ENCODE measurements at regions not wholly inside any gene's neighbourhood (a gene's known extent, or its start where the extent isn't known, plus 50 kb on each side); places are given as distances from the start of the nearest gene placed in this dataset.
A peak's percentile ranks its signal among the peaks of the same experiment; 100 is the strongest.
"Not testable (repeated sequence)": the region's sequence is repeated elsewhere in the genome, so short reads cannot be mapped to it uniquely, and the experiment has no call there.

DNA sequence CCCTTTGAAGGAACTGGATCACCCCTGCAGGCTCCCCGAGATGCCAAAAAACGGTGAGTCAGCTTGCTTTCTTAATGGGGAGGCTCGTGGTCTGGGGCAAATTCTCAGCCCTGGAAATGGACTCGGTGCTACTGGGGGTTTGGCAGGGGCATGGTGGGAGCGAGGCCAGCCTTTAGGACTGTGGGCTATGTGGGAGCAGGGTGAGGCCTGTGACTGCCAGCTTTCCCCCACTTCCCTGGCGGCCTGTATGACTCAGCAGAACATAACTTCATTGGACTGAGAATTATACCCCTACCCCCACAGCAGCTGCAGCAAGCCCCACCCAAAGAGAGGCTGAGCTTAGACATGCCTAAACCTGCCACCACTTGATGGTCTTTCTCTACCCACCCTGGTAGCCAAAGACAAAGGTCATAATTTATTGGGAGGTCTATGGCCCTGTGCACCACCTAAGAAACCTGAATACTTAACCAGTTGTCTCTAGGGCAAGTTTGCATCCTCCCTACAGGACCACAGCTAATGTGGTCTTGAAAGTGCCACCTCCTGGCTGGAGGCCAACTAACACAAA lies 325.3 kb downstream of the TLE1 start:
- no peak for DNase-seq (ENCODE audit: low read depth, low spot score)

DNA sequence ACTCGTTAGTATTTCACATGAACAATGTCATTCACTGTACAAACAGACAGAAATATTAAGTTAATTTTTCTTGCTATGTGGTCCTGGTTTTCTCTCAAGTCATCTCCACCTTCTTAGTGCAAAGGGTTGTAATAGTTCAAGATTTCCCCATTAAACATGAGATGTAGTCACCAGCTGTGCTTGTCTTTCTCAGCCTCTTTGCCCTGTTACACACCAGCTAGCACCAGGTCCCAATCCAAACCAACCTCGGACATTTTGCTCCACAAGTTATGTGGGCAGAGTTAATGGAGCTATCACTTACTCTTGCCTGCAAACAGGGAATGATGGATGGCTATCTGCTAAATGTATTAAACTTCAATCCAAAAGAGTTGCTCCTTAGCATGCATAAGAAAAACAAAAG lies 328.1 kb downstream of the TLE1 start:
- no peak for DNase-seq (ENCODE audit: low read depth, low spot score)

DNA sequence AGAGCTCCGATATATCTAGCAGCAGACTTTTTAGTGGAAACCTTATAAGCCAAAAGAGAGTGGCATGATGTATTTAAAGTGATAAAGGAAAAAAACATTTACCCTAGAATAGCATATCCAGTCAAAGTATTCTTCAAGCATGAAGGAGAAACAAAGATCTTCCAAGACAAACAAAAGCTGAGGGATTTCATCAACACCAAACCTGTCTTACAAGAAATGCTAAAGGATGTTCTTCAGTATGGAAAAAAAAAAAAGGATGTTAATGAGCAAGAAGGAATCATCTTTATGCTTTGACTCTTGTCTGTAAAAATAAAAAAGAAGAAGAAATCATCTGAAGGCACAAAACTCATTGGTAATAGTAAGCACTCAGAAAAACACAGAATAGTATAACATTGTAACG lies 338.2 kb downstream of the TLE1 start:
- no peak for DNase-seq (ENCODE audit: low read depth, low spot score)

DNA sequence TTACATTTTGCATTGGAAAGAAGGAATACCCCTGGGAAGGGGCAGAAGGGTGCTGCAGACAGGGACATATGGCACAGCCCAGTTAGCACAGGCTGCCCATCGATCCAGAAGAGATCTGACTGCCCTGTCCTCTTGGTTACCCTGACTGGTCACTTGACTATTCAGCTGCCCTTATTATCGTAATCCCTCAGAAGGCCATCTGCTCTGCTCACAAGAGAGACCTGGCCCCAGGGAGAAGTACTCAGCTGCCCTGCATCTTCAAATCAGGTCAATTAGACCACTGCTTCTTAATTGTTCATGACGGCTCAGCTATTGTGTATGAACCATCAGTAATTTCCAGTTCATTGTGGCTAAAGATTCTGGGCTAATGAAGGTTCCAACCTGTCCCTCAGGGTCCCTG lies 345.0 kb downstream of the TLE1 start:
- no peak for DNase-seq (ENCODE audit: low read depth, low spot score)

DNA sequence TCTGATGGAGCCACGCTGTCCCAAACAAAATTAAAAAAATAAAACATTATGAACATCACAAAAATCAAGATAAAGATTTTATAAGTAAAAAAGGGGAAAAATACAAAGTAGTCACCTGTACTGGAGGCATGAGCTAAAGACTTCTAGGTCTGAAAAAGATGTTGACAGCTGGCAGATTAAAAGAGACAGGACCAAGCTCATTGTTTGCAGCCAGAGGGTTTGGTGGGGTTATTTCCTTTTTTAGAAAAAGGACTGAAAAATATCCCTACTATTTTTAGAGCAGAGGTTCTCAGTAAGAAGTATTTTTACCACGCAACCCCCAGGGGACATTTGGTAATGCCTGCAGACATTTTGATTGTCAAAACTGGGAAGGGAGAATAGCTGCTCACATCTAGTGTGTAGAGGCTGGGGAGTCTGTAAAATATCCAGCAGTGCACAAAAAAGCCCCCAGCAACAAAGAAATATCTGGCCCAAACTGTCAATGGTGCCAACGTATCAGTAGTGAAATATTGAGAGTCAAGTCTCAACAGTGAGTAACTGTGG lies 353.4 kb downstream of the TLE1 start:
- no peak for DNase-seq (ENCODE audit: low read depth, low spot score)

DNA sequence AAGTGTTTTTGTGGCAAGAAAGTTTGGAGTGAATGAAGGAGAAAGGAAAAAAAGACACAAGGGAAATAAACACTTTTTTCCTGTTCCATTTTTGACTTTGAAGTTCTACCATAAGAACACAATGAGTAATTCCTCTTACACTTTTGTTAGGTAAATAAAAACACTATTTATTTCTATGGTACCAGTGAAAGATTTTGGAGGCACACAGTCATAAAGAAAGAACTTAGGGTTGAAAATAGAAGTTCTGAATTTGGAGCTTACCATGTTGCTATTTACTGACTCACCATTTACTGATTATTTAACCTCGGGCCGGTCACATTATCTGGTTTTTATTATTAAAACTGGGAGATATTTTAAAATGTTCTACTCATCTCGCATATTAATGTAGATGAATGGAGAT lies 367.8 kb downstream of the TLE1 start:
- DNase-seq (ENCODE audit: low read depth, low spot score), result no peak

DNA sequence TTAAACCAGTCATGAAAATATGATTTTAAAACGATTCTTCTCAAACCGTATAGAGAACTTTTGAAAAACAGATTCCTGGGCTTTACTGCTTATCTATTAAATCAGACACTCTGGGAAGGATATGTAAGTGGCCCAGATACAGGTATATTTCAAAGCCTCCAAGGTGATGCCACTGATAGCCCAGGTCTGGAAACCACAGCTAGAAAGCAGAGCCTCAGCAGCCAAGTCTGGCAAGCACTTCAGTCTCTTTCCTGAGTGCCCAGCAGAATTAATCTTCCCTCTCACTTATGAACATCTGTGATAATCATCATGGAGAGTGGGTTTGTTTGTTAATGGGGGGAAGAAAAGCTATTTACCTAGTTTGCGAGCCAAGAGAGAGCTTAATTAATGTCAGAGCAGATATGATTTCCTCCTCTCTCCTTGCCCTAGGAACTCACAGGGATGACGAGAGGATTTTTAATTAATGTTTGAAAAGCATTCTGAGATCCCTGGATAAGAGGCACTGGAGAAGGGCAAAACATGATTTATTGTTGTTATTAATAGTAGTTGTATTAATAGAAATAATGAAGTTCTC lies 368.4 kb downstream of the TLE1 start:
- no peak for DNase-seq (ENCODE audit: low read depth, low spot score)

DNA sequence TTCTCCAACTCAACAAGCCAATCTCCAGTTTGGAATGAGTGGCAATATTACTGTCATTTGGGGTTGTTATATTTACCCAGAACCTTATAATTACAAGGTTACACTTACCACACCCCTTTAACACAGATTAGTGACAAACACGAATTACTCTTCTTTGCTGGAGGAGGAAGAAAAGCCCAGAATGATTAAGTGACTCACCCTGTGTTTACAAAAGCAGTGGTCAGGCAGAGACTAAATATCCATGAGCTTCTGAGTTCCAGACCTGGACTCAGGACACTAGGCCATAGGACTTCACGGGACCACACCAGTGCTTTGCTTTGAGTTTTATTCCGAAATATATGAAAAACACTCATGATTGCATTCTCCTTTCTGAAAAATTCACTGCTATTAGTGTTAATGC lies 370.8 kb downstream of the TLE1 start:
- DNase-seq (ENCODE audit: low read depth, low spot score), result no peak

DNA sequence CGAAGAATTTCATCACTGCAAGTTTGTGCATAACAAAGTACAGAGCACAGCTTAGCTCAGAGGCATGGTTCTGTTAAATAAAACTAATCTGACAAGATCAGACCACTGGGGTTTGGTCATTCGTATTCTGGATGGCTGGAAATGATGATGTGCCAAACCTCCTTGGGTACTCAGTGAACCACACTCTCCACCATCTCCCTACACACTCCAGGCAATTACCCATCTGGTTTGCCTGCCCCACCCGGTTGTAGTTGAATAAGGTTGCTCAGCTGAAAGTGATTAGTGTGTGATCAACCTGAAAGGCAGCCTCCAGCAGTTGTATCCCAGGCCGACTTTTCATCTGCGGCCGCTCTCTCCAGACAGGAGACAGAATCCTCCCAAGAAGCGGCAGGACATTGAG lies 371.4 kb downstream of the TLE1 start:
- no peak for DNase-seq (ENCODE audit: low read depth, low spot score)

DNA sequence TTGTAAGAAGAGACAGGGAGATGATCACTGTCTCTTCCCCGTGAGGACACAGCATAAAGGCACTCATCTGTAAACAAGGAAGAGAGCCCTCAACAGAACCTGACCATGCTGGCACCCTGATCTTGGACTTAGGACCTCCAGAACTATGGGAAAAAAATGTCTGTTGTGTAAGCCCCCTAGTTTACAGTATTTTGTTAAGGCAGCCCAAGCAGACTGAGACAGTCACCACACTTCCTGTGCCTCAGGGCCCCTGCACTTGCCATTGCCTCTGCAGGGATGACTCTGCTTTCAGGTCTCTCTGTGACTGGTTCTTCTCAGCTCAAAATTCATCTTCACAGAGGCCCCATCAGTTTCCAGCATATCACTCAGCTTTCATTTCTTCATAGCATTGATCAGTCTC lies 372.1 kb downstream of the TLE1 start:
- DNase-seq (ENCODE audit: low read depth, low spot score), result no peak

DNA sequence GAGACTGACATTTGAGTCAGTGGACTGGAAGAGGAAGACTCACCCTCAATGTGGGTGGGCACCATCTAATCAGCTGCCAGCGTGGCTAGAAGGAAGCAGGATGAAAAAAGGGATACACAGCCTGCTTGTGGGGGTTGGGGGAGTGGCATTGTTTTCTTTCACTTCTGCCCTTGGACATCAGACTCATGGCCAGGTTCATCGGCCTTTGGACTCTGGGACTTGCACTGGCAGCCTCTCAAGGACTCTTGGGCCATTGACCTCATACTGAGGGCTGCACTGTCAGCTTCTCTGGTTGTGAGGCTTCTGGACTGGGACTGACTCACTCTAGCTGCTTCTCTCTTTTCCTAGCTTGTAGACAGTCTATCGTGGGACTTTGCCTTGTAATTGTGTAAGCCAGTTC lies 374.9 kb downstream of the TLE1 start:
- DNase-seq (ENCODE audit: low read depth, low spot score), result no peak

DNA sequence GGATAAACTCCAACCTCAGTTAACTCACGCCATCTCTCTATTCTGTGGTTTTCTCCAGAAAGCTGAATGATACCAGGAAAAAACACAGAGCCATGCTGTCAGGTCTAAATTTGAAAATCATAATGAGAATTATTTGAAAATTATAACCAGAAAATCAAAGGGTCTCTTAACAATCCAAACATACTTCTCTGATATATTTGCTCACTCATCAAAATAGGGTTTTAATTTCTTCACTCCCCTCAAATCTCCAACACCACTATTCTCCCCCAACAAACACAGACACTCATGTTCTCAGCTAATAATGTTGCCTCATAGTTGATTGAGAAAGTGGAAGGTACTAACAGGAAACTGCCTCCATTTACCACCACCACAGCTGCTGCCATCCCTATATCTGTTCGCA lies 375.5 kb downstream of the TLE1 start:
- no peak for DNase-seq (ENCODE audit: low read depth, low spot score)

DNA sequence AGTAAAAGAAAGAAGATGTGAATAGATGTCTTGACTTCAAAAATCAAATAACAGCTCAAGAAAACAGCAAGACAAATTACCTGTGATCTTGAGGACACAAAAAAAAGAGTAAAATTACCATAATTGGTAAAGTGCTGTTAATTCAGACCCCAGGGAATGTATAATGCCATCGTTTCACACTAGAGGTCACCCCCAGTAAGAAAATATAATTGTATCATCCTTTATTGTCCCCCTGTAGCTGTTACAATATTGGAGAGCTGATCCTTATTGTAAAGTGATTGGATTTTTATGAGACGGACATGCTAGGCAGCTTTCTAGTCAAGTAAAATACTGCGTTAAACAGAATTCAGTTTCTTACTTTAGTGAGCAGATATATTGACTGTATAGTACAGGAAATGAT lies 377.0 kb downstream of the TLE1 start:
- no peak for DNase-seq (ENCODE audit: low read depth, low spot score)

DNA sequence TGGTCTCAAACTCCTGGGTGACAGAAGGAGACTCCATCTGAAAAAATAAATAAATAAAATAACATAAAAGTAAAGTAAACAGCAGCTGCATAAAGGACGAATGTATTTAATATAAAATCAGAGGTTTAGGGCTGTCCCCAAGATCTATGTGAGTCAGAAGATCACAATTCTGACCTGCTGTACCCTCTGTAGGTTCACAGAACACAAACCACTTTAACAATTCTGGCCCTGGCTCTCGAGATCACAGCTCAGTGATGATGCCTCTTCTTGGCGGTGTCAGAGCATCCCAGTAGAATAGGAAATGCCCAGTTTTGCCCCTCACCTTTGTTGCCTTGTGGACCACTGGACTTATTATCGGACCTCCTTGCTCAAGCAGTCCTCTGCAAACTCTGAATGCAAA lies 380.9 kb downstream of the TLE1 start:
- no peak for DNase-seq (ENCODE audit: low read depth, low spot score)

DNA sequence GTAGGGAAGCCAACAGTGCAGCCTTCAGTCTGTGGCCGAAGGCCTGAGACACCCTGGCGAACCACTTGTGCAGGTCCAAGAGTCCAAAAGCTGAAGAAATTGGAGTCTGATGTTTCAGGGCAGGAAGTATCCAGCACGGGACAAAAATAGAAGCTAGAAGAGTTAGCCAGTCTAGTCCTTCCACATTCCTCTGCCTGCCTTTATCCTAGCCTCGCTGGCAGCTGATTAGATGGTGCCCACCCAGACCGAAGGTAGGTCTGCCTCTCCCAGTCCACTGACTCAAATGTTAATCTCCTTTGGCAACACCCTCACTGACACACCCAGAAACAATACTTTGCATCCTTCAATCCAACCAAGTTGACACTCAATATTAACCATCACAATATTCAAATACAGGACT lies 381.6 kb downstream of the TLE1 start:
- DNase-seq (ENCODE audit: low read depth, low spot score), result not testable (repeated sequence)

DNA sequence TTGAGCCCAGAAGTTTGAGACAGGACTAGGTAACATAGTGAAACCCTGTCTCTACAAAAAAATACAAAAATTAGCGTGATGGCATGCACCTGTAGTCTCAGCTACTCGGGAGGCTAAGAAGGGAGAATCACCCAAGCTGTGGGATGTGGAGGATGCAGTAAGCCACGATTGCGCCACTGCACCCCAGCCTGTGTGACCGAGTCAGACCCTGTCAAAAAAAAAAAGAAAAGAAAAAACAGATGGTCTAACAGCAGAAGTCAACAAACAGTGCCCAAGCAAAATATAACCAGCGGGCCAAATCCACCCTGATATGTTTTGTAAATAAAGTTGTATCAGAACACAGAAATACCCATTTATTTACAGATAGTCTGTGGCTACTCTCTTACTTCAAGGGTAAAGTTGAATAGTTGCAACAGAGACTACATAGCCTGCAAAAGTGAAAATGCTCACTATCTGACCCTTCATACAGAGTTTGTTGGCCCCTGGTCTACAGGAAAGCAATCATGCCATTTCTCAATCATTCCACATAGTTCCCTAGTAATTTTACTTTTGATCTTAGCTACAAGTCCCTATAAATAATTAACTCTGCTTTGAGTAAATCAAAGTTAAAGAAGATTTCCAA lies 383.7 kb downstream of the TLE1 start:
- no peak for DNase-seq (ENCODE audit: low read depth, low spot score)

DNA sequence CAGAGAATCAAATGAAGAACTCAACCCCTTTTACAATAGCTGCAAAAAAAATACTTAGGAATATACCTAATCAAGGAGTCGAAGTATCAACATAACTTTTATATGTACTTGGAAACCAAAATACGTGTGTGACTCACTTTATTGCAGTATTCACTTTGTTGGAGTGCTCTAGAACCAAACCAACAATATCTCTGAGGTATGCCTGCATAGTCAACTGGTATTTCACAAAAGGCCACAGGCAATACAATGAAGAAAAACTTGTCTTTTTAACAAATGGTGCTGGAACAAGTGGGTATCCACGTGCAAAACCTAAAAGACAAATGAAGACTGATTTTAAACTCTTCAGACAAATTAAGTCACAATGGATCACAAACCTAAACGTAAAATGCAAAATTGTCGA lies 385.7 kb downstream of the TLE1 start:
- DNase-seq (ENCODE audit: low read depth, low spot score), result no peak

DNA sequence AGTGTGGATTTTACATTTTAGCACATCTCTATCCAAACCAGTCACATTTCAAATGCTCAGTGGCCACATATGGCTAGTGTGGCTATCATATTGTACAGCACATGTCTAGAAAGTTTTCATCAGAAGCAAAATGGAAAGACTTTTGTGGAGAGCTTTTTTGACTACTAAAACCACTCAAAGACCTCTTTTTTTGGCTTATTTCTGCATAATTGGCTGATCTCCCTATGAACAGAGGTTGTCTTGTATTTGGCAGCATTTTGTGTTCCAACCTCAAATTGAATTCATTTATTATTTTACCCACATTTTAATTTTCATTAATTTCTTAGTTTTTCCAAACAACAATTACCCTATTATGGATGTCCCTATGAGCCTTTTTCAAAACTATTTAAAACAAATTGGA lies 395.7 kb downstream of the TLE1 start:
- DNase-seq (ENCODE audit: low read depth, low spot score), result no peak

DNA sequence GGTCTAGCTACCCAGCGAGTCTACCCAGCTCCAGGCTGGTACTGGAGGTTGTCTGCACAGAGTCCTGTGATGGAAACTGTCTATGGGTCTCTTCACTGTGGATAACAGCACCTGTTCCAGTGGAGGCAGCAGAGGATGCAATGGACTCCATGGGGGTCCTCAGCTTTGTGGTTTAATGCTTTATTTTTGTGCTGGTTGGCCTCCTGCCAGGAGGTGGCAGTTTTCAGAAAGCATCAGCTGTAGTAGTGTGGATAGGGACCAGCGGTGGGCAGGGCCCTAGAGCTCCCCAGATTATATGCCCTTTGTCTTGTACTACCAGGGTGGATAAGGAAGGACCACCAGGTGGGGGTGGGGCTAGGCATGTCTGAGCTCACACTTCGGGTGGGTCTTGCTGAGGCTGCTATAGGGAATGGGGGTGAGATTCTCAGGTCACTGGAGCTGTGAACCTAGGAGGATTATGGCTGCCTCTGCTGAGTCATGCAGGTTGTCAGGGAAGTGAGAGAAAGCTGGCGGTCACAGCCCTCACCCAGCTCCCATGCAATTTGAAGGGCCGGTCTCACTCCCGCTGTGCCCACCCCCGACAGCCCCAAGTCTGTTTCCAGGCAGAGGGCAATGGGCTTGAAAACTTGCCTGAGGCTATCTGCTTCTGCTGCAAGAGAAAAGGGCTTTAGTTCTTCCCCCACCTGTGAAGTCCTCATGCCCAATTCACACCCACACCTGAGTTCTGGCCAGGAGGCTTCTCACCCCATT lies 397.1 kb downstream of the TLE1 start:
- no peak for DNase-seq (ENCODE audit: low read depth, low spot score)

DNA sequence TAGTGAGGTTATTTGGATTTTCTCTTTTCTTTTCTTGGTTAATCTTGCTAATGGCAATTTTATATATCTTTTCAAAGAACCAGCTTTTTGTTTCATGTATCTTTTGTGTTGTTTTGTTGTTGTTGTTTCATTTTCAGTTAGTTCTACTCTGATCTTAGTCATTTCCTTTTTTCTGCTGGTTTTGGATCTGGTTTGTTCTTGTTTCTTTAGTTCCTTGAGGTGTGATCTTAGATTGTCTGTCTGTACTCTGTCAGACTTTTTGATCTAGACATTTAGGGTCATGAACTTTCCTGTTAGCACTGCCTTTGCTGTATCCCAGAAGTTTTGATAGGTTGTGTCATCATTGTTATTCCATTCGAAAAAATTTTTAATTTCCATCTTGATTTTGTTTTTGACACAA lies 399.7 kb downstream of the TLE1 start:
- no peak for DNase-seq (ENCODE audit: low read depth, low spot score)

DNA sequence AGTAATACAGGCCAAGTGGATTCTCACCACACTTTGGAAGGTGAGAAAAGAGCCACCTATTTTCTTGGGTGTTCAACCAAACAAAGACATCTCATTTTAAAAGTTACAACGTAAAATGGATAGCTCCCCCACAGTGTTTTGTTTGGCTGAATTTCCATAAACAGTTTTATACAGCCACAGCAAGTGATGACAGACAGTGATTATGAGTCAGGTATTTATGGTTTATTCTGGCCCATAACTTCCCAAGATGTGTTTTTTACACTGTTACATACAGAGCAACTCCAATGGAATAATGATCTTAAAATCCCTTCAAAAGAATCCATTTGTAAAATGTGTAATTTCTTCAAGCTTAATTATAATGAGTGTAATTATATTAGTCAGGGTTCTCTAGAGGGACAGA lies 421.3 kb downstream of the TLE1 start:
- peak; percentile 23 for DNase-seq (ENCODE audit: low read depth, low spot score)

DNA sequence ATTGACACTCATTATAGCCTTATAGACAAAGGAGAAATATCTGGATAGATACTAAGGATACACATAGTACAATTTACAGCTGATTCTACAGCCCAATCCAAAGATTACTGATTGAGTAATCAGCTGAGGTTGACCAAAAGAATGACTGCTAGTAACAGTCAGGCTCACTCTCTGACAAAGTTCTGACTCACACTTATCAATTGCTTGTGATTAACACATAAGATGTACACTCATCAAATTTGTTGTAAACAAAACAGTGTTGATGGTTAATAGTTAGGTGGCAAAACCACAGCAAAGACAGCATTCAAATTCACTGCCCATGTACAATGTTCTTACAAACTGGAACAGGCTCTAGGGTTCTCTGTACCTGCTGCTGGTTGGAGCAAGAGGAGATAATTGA lies 422.7 kb downstream of the TLE1 start:
- no peak for DNase-seq (ENCODE audit: low read depth, low spot score)

DNA sequence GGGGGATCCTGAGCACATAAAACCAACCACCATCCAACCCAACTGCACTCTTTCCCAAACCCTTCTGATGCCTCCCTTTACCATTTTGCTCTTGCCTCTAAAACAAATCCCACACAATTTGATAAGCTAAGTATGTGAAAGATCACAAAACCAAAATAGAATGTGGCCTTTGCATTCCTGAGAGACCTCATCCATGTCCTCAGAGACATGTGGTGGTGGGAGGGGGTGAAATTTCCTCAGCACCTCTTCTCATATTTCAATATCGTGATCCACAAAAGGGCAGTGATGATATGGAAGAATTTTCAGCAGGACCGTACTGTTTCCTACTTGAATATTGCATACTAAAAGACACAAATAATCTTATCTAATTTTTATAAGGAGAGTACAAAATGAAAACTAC lies 423.3 kb downstream of the TLE1 start:
- DNase-seq (ENCODE audit: low read depth, low spot score), result no peak

All from smooth muscle cell of the brain vasculature (primary cell).